DOHH2 (cell line): ENCODE measurements at regions not wholly inside any gene's neighbourhood (a gene's known extent, or its start where the extent isn't known, plus 50 kb on each side); places are given as distances from the start of the nearest gene placed in this dataset.
"Not testable (repeated sequence)": the region's sequence is repeated elsewhere in the genome, so short reads cannot be mapped to it uniquely, and the experiment has no call there.

Experiments used
- H3F3A ChIP-seq: fragments of 200-600 bp; sonication (generic), shearing (Covaris generic); 2 replicates; pipeline ENCODE4 v1.6.0; 2016; ENCODE audit warnings: antibody characterized with exemption, mild to moderate bottlenecking; ENCODE audit not compliant: control insufficient read depth, insufficient read depth
- H3K27ac ChIP-seq: fragments of 200-600 bp; sonication (generic); 2 replicates; pipeline ENCODE4 v1.5.1; 2014; ENCODE audit warnings: low read depth, mild to moderate bottlenecking, low read length, moderate library complexity
- H3K27me3 ChIP-seq: fragments of 200-600 bp; sonication (generic); 2 replicates; pipeline ENCODE4 v1.6.1; 2014; ENCODE audit warnings: mild to moderate bottlenecking, low read length, mixed read lengths; ENCODE audit not compliant: control insufficient read depth
- H3K36me3 ChIP-seq: fragments of 200-600 bp; sonication (generic); 2 replicates; pipeline ENCODE4 v1.6.1; 2014; ENCODE audit warnings: mild to moderate bottlenecking, low read length, moderate library complexity, mixed read lengths; ENCODE audit not compliant: control insufficient read depth
- H3K4me1 ChIP-seq: fragments of 200-600 bp; sonication (generic); 2 replicates; pipeline ENCODE4 v1.6.1; 2014; ENCODE audit warnings: mild to moderate bottlenecking, low read length, mixed read lengths; ENCODE audit not compliant: control insufficient read depth
- H3K4me2 ChIP-seq: fragments of 200-600 bp; sonication (generic); 2 replicates; pipeline ENCODE4 v1.6.0; 2014; ENCODE audit warnings: mild to moderate bottlenecking, low read length, moderate library complexity
- H3K4me3 ChIP-seq: fragments of 200-600 bp; sonication (generic); 2 replicates; pipeline ENCODE4 v1.5.1; 2014; ENCODE audit warnings: mild to moderate bottlenecking, low read length, mixed read lengths
- H3K79me2 ChIP-seq: fragments of 200-600 bp; sonication (generic); 2 replicates; pipeline ENCODE4 v1.6.1; 2014; ENCODE audit warnings: mild to moderate bottlenecking, low read length, mixed read lengths; ENCODE audit not compliant: control insufficient read depth
- H3K9me2 ChIP-seq: fragments of 200-600 bp; sonication (generic); replicated peaks from 2 replicates; pipeline ENCODE4 v1.6.1; 2014; ENCODE audit warnings: mild to moderate bottlenecking, low read length, mixed read lengths; ENCODE audit not compliant: control insufficient read depth
- H3K9me3 ChIP-seq: fragments of 200-600 bp; sonication (generic); 2 replicates; pipeline ENCODE4 v1.6.1; 2014; ENCODE audit warnings: antibody characterized with exemption, low read length, mixed read lengths; ENCODE audit not compliant: control insufficient read depth, insufficient read depth
- H4K20me1 ChIP-seq: fragments of 200-600 bp; sonication (generic); 2 replicates; pipeline ENCODE4 v1.6.0; 2014; ENCODE audit warnings: low read depth, mild to moderate bottlenecking, antibody characterized with exemption, low read length, moderate library complexity; ENCODE audit not compliant: control insufficient read depth, insufficient read depth
- EZH2phosphoT487 ChIP-seq: fragments of 200-600 bp; sonication (generic); IDR thresholded peaks from 2 replicates; pipeline ENCODE4 v1.6.1; 2017; ENCODE audit warnings: borderline replicate concordance, mild to moderate bottlenecking, antibody characterized with exemption, low read length, moderate library complexity, mixed read lengths
- TF ChIP-seq, protein P1 (sequence below): fragments of 200-600 bp; sonication (generic); IDR thresholded peaks from one replicate; pipeline ENCODE4 v1.5.1; 2014; ENCODE audit warnings: antibody characterized with exemption, mild to moderate bottlenecking, low read depth, low read length; ENCODE audit not compliant: poor library complexity, severe bottlenecking

DNA sequence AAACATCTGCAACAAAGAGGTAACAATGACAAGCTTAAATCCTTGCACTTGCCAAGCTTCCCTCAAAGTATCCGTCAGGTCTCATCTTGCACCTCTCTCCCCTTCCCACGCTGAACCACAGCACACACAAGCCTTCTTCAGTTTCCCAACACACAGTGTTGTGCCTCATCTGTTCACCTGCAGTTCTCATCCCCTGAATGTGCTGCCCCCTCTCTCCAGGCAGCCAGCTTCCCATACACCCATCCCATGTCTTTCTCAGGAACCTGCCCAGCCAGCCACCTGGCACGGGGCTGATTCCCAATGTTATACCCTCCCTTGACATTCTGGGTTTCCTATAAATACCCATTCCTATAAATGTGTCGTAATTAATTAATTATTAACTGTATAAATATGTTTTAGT, 314.8 kb downstream of the PRELID2 start:
- no peak for TF ChIP-seq EZH2phosphoT487
- TF ChIP-seq, protein P1, sequence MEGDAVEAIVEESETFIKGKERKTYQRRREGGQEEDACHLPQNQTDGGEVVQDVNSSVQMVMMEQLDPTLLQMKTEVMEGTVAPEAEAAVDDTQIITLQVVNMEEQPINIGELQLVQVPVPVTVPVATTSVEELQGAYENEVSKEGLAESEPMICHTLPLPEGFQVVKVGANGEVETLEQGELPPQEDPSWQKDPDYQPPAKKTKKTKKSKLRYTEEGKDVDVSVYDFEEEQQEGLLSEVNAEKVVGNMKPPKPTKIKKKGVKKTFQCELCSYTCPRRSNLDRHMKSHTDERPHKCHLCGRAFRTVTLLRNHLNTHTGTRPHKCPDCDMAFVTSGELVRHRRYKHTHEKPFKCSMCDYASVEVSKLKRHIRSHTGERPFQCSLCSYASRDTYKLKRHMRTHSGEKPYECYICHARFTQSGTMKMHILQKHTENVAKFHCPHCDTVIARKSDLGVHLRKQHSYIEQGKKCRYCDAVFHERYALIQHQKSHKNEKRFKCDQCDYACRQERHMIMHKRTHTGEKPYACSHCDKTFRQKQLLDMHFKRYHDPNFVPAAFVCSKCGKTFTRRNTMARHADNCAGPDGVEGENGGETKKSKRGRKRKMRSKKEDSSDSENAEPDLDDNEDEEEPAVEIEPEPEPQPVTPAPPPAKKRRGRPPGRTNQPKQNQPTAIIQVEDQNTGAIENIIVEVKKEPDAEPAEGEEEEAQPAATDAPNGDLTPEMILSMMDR = no peak
- Histone ChIP-seq H3K27ac (no peak overlapping the region), H3K4me3 (no peak overlapping the region), H3K9me3 (no peaks in the 10 kb centered on the region), H3K36me3 (no peaks in the 10 kb centered on the region), H3K9me2 (no peaks in the 10 kb centered on the region), H3K4me2 (no peak overlapping the region), H3K79me2 (no peaks in the 10 kb centered on the region), H3K27me3 (no peaks in the 10 kb centered on the region), H3K4me1 (peaks cover 19% of the 10 kb centered on the region), H4K20me1 (no peaks in the 10 kb centered on the region), H3F3A (no peaks in the 10 kb centered on the region)

GRCh38 chr5:145517588-145517987, 317.6 kb downstream of the PRELID2 start:
- not testable (repeated sequence) for H3F3A ChIP-seq, H3K27me3 ChIP-seq, H4K20me1 ChIP-seq, H3K4me2 ChIP-seq, H3K27ac ChIP-seq, H3K36me3 ChIP-seq, H3K79me2 ChIP-seq, H3K4me3 ChIP-seq, H3K9me3 ChIP-seq, H3K9me2 ChIP-seq
- peaks cover 15% of the 10 kb centered on the region for H3K4me1 ChIP-seq

DNA sequence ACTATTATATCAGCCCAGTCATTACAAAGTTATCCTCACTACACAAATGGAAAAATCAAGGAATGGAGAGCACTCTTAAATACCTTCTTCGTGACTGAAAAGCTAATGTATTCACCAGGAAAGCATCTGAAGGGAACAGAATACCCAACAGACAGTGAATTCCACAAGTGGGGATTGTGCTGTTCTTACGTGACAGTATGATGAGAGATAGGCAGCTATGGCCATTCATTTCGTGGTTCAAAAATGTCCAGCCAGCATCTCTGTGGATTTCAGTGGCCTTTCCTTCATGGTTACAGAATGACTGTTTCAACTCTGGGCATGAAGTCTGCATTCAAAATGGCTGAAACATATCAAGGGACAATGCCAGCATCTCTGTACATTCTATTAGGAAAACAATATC, 323.8 kb downstream of the PRELID2 start:
- H3K9me3 ChIP-seq = no peaks in the 10 kb centered on the region
- no peaks in the 10 kb centered on the region for H3K36me3 ChIP-seq
- H3K27me3 ChIP-seq = no peaks in the 10 kb centered on the region
- H4K20me1 ChIP-seq = no peaks in the 10 kb centered on the region
- H3K27ac ChIP-seq = no peak overlapping the region
- H3F3A ChIP-seq = no peaks in the 10 kb centered on the region
- no peaks in the 10 kb centered on the region for H3K4me1 ChIP-seq
- TF ChIP-seq, protein P1 = no peak
- no peak for TF ChIP-seq EZH2phosphoT487
- no peak overlapping the region for H3K4me2 ChIP-seq
- no peaks in the 10 kb centered on the region for H3K9me2 ChIP-seq
- H3K79me2 ChIP-seq = no peaks in the 10 kb centered on the region
- no peak overlapping the region for H3K4me3 ChIP-seq

- Histone ChIP-seq H3K27me3 (no peaks in the 10 kb centered on the region), H3K79me2 (no peaks in the 10 kb centered on the region), H3K27ac (no peak overlapping the region), H3K9me2 (no peaks in the 10 kb centered on the region), H3K4me1 (no peaks in the 10 kb centered on the region), H3K4me3 (no peak overlapping the region), H4K20me1 (no peaks in the 10 kb centered on the region), H3K36me3 (no peaks in the 10 kb centered on the region), H3K9me3 (no peaks in the 10 kb centered on the region), H3F3A (no peaks in the 10 kb centered on the region), H3K4me2 (no peak overlapping the region)
- TF ChIP-seq, protein P1 = no peak
These were observed 324.4 kb downstream of the PRELID2 start for GRCh38 chr5:145510769-145511168.
